ENCODE measurements at regions not wholly inside any gene's neighbourhood (a gene's known extent, or its start where the extent isn't known, plus 50 kb on each side); places are given as distances from the start of the nearest gene placed in this dataset.

DNA sequence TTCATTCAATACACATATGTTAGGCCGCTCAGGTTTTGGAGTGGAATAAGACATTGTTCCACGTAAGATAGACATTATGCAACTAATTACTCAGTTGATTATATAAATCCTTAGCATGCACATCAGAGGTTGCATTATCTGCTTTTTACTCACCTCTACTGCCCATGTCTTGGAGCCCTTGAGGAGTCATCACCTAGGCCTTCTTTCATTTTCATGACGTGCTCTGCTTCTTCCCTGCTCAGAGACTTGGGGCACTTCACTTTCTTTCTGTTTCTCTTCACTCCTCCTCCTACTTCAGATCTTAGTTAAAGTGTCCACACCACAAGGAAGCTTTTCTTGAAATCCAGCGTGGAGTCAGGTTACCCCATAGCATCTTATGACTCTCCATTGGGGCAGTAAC, 241.1 kb downstream of the TLR4 start:
- no peak for DNase-seq

DNA sequence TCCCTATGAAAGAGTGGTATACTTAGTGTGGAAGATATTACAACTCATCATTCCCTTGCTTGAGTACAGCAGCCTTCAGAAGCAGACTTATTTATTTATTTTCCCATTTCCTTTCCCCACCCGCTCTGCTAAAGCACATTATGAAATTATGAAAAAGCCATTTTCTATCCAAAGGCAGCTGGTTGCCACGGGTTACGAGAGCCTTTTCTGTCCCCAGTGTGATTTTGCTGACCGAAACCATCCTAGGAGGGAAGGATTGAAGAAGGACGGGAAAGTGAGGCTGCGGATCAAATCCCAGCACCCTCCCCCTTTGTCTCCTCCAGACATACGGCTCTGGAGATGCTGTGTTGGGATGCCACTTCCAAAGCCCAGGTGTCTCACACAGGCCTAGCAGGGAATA, 246.9 kb downstream of the TLR4 start:
- DNase-seq: no peak

DNA sequence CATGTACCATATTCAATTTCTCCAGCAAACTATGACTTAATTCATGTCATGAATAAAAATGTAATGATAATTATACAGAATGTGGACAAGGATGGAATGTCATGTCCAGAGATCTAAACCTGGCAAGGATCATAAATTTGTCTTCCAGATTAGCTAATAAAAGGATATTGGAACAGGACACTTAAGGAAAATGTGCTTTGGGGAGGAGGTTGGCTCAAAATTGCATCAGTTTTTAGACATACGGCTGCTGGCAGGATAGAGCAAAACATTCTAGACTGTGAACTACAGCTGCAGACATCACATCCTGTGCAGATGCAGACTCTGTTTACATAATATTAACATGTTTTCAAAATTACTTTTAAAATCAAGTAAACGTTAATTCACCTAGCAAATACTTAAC, 248.4 kb downstream of the TLR4 start:
- no peak for DNase-seq

DNA sequence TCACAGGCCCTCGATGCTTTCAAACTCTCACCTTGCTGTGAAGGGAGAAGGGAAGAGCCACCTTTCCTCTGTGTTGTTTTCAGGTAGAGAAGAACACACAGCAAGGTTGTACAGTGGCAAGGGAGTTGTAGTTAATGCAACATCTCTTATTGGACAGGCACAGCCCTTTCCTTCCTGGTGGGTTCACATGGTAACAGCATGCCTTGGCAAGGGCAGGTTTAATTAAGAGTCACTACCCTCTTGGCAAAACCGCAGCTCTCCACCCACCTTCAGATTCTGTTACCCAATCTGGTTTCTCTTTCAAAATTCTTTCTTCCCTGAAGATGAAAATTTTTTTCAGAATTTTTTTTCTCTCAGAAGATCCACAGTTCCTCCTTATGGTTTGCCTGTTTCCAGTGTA, 253.1 kb downstream of the TLR4 start:
- no peak for DNase-seq

DNA sequence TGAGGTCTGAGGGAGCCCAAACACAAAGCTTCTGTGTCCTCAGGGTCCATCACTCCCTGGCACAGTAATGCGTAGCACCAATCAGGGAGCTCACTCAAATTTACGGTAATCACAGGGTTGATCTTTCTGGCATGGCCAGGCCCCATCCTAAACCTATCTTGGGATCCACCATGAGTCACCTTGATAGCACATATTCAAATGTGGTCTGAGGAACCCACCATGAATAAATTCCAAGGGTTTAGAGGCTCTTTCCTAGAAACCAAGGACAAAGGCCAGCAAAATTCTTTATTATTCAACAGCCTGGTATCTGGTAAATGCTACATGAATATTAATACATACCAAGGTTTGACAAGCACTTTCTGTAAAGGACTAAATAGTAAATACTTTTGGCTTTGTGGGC, 254.5 kb downstream of the TLR4 start:
- DNase-seq: no peak

DNA sequence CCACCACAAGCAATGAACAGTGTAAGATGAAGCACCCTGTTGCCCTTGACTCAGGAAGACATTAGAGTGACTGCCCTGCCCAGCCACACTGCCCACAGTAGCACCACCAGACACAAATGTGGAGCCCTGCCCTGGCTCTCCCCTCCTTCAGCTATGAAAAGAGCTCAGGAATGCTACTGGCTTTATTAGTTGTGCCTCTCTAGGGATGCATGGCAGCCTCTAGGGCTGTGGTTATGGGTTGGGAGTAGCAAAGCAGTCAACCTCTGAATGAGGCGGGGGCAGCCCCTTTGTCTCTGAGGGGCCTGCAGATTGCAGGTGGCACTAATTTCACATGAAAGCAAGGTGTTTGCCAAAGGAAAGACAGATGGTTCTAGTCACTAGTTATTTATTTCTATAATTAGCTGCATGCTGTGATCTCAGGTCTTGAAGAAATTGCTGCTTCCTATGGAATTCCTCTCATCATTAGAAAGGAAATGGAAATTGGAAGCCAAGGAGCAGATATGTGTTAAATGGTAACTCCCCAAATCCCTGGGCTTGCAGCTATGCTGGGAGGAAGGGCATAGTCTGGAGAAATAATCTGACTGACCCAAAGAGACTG, 259.4 kb downstream of the TLR4 start:
- no peak for DNase-seq

DNA sequence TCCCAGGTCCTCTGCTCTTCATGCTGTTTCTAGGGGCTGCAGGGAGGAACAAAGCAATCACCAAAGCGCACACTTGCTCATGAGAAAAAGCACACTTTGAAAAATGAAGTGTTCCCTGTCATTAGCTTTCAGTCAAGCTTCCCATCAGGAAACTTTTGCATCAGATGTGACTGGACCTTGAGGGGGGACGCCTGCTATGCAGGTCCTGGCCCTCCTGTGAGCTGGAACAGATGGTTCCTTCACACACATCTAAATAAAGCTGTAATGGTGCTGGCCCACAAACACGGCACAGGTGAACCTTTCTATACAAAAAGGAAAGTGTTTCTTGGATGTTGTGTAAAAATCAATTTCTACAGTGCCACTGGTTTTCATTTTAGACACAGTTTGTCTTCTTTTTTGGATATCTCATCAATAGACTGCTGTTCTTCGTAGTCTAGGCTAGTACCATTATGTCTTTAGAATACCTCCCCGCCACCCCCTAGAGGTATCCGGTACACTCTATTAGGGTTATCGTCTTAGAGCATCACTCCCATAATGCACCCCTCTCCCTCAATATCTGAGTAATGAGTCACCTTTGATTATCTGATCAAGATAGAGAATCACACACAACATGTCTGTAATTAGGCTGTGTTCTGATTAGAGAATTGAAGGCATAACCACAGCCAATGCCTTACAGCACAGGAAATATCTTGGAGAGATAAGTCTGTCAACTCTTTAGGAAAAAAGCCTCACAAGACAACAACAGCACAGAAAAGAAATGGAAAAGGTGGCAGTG, 266.3 kb downstream of the TLR4 start:
- no peak for DNase-seq

DNA sequence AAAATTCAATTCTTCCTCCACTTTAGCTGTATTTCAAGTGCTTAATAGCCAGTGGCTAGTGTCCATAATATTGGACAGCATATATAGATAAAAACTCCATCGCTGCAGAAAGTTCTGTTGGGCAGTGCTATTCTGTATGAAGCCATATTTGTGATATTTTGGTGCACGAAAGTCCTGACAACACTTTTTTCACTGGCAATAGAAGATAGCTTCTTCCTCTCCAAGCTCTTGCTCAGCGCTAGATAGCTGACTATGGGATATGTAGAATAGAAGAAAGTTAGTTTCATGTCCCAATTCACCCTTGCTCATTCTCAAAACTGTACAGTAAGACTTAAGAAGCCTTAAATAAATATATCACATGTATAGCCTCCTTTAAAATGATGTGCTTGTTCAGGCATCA, 269.9 kb downstream of the TLR4 start:
- no peak for DNase-seq

DNA sequence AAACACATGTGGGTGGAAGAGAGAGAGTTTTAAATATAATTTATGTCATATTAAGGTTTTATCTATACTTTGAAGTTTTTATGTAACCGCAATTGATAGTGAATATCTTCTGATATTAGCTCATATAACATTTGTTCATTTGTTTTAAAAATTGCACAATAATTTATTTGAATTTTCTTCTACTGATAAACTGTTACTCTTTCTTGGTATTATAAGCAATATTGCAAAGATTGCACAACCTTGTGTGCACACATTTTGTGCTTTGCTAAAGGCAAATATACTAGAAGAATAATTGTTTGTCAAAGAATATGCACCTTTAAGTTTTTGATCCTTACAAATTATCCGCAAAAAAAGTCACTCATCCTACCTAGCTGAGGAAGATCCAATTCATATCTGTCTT, 275.7 kb downstream of the TLR4 start:
- DNase-seq: no peak

DNA sequence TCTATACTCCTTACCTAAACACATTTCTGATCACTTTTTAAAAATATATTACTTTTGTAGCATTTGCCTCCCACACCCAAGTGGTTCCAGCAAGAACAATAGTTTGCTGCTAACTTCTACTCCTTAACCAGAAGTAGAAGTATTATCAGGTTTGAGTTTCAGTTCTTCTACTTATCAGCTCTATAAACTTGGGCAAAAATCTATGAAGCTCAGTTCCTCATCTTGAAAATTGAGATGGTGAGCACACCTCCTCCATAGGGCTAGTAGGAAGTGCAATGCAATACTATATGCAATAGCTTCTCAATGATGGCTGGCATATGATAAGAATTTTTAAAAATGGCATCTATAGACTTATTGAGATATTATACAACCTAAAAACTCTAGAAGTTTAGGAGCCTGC, 283.7 kb downstream of the TLR4 start:
- no peak for DNase-seq

DNA sequence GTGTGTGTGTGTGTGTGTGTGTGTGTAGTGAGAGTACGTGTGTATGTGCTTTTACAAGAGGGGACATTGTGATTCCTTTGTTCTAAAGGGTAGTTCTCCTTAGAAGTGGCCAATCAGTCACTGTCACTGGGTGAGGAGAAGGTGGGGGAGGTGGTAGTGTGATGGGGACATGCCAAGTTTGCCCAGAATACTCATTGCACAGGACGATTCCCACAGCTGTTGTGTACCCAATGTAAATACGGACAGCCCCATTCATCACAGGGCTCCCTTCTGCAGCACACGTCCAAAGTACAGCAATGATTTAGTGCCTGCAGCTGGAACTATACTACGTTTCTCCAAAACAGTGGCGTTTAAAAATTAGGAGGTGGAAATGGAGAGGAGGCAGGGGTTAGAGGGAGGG, 287.8 kb downstream of the TLR4 start:
- no peak for DNase-seq

DNA sequence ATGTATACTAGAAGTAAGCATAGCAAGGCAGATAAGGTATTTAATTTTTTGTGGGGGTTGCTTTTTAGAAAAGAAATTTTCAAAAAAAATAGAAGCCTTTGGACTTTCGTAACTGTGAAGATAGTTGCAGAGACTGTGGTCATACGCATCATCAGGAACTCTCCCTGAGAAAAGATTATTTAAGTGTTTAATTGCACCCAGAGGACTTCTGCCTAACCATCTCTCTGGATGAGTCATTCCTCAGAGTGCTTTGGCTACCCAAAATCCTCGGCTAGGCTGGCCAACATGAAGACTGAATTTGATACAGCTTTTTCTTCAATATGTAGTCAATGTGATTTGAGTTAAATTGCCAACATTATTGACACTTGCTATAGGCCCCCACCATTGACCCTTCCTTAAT, 296.4 kb downstream of the TLR4 start:
- DNase-seq: no peak

DNA sequence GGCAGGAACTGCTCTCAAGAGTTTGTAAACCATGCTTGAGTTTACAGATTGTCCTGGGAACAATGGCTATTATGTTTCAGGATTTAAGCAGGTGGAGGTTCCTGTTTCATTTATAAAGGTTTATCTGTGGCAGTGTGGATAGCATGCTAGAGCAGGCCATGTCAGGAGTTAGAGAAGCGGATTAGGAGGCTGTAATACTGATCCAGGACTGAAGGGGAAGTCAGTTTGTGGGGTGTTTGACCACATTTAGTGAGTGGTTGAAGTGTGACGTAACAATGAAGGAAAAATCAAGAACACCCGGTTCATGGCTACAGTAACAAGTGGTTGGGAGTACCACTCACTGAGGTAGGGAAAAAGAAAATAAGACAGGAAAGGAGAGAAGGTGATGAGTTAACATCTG, 299.0 kb downstream of the TLR4 start:
- DNase-seq: no peak

DNA sequence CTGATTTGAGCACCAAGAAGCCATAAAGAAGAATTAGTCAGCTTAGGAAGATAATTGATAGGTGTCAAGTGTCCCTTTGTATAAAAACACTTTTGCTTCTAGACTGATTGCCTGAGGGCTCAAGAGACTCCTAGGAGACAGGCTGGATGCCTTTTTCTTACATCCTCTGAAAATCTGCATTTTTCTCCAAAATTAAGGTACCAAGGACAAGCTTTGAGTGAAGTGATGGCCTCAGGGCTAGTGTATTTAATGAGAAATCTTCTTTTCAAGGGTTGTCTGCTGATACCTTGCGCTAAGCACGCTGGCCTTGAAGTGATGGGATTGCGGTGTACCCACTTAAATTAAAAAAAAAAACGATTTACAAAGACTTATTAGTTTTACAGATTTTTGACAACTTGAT, 304.0 kb downstream of the TLR4 start:
- DNase-seq: no peak

DNA sequence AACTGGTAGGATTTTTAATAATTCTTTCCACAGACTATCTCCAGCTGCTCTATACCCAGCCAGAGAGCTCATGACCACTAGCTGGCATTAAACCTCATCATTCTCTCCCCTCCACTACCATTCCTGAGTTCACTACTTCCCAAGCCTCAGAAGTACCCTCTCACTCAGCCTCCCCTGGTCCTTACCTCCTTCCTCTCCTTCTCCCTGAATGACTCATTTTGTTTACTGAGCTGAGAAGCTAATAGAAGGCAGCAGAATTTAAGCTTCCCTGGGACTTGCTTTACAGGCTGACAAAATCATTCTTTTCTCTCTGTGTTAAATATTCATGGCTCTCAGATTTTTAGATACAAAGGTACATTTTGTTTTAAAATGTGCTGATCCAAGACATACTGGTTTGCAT, 305.4 kb downstream of the TLR4 start:
- no peak for DNase-seq

DNA sequence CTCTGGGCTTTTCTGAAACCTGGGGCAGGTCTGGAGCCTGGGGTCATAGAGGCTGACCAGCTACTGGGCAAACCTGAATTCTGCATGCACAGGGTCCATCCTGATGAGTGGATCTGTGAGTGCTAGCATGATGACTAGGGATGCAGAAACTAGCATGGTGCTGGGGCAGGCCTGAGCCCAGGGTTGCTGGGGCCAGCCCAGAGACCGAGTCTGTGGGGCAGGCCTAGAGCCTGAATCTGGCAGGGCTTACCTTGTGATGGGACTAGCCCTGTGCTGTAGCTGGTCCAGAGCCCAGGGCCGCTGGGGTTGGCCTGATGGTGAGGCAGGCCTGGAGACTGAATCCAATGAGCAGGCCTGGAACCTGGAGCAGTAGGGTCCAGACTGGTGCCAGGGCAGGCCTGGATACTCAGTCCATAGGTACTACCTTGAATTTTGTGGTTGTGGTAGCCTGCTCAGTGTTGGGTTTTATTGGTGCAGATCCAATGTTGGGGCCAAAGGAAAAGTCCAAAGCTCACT, 313.5 kb downstream of the TLR4 start:
- no peak for DNase-seq

DNA sequence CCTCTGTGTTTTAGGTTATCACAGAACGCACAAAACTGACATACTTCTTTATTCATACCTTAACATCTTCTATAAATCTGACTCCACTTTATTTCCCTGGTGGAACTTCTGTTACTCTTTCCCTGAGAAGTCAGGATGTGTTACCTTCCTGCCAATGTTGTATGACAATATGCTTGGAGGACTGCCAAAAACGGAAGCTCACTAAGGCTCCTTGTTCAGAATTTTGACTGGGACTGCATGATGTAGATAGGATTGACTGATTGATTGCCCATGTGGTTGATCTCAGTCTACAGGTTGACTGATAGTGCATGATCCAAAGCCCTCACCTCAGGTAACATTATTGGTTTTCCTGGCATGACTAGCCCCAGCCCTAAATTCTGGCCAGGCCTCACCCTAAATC, 319.4 kb downstream of the TLR4 start:
- no peak for DNase-seq

DNA sequence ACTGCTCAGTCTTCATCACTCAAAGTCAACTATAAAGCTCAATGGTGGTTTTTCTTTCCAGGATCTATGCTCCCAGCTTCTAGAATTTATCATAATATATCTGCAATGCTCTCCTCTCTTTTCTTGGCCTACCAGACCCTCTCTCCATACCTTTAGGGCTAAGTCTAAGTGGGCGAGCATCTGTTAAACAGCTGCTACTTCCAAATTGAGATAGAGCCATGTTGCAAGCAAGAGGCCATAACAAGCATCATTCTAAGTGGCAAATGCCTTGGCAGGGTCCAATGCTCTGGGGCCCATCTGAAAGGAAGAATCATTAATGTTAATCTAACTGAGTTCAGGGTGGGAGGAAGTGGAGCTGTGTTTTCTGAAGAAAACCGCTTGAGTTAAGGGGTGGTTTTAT, 324.0 kb downstream of the TLR4 start:
- DNase-seq: no peak

DNA sequence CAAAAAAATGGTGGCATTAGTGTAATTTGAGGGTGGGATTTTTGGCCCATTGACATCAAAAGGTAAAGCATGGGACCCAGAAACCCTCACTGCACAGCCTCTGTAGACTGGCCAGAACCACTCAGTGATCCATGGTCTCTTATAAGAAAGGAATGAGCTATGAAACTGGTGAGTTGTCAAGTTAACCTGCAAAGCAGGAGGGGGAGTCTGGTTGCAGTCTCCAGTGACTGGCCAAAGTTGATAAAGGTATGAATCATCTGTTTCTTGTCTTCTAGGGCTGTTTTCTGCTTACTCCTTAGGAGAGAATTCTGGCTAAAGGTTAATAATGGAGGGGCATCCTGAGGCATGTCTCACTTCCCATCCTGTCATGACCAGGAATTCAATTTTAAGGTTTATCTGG, 325.2 kb downstream of the TLR4 start:
- no peak for DNase-seq

DNA sequence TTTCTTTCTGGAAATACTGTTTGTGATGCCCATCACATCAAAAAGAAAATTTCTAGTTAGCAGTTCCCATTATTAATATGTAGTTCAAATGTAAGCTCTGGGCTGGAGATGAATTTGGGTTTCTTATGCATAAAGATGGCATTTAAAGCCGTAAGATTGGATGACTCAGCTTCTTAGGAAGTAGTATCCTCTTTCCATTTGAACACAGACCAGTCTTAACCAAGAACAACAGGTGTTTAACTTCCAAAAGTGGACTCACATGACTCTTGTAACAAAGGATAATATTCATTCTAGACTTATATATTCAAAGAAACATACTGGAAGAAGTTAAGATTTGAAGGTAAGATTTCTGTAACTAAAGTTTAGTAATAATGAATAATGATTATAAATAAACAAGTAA, 330.5 kb downstream of the TLR4 start:
- DNase-seq: no peak

DNA sequence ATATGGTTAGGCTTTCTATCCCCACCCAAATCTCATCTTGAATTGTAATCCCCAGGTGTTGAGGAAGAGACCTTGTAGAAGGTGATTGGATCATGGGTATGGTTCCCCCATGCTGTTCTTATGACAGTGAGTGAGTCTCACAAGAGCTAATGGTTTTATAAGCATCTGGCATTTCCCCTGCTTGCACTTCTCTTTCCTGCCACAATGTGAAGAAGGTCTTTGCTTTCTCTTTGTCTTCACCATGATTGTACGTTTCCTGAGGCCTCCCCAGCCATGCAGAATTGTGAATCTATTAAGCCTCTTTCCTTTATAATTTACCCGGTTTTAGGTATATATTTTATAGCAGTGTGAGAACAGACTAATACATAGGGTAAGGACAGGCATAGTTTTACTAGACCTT, 334.5 kb downstream of the TLR4 start:
- no peak for DNase-seq

DNA sequence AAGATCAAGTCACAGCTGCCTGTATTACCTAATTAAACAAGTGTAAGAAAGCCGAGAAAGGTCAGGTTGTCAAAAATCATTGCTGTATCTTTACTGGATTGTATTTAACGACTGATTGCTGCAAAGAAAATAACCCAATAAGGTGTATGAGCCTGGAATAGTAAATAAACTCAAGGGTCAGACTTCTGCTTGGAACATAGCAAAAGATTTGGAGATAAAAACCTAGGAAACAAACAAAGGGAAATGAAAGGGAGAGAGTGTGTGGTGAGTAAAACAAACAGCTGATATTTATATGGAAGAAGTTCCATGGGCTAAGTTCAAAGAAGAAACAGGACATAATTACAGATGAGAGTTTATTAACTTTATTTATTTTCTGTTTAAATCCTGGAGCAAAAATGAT, 354.0 kb downstream of the TLR4 start:
- no peak for DNase-seq

DNA sequence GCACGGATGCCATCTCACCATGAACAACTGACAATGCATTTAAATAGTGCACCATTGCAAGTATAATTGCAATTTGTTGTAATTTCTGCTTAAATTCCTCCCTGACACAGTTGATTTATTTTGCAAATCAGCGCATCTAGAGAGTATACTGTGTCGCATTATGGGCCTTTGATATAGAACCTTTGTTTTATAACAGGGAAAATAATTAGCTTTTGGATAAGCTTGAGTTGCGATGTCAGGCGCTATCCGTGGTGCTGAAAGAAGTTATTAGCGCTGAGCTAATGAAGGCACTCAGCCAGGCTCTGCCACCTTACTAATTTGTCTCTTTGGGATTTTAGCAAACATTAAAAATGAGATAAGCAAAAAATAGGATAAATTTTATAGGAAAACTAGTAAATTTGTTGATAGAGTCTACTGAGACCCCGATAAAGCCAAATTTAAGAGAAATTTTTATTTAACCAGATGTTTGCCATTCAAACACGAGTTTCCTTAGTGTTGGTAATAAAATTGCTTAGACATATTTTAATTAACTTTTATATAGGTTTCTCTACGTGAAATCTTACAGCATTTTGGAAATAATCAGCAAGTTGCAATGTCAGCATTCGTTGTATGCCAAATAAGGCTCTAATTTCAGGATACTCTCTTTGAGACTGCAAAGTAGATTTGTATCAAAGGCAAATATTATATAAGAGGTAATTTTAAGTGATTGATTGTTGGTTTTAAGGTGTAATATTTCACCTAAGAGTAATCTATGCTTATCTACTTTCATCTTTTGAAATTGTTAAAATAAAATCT, 355.5 kb downstream of the TLR4 start:
- no peak for DNase-seq

DNA sequence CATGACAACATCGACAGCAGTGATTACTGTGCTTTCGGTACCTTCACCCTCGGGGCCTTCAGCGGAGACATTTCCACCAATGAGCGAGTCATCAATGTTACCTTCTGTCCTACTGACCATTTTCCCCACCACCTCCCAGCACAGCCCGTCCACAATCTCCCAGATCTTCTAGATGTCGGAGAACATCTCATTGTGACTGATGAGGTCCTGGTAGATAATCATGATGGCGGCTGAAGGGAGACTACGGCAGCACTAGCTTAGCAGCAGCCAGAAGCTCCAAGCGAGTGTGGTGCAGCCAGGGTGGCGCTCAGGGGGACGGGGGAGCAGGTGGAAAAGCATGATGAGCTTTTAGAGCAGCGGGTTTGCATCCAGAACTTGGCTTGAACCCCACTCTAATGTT, 379.0 kb downstream of the TLR4 start:
- DNase-seq: no peak
